IMR-90 (cell line): ENCODE measurements at regions not wholly inside any gene's neighbourhood (a gene's known extent, or its start where the extent isn't known, plus 50 kb on each side); places are given as distances from the start of the nearest gene placed in this dataset.

Source experiments
- ATAC-seq: fragments of 200-7000 bp; cut with Tn5 transposase; 2 replicates; pipeline ENCODE4 v1.9.1; 2020; ENCODE audit warnings: low read depth, mild to moderate bottlenecking, moderate library complexity
- BruUV-seq: library from RNA; stranded (reverse); fragments of 400-500 nt; replicated peaks from 2 replicates; lab custom pipeline; 2021; lab: Mats Ljungman, UMichigan
- CTCF ChIA-PET: fragments of 300-600 bp; formaldehyde crosslinking; extraction: SDS; loops from one replicate; lab custom pipeline; 2021; ENCODE audit warnings: antibody characterized with exemption; lab: Yijun Ruan, JAX
- POLR2A ChIA-PET: fragments of 300-600 bp; sonication (Branson Sonifier 250); formaldehyde crosslinking; loops from one replicate; lab custom pipeline; 2022; ENCODE audit warnings: antibody characterized with exemption; ENCODE audit not compliant: unreplicated experiment; lab: Charles Lee
- DNase-seq: peaks from one replicate; pipeline ENCODE4 v3.0.0; 2013
- H2AFZ ChIP-seq: replicated peaks from 2 replicates; pipeline ENCODE3; 2013; ENCODE audit warnings: low read length, mild to moderate bottlenecking; ENCODE audit not compliant: poor library complexity
- H2AK5ac ChIP-seq: 2 replicates; pipeline ENCODE4 v1.6.1; 2013; ENCODE audit warnings: low read depth, low read length, inconsistent platforms
- H2AK9ac ChIP-seq: replicated peaks from 2 replicates; pipeline ENCODE3; 2013; ENCODE audit warnings: mild to moderate bottlenecking, low read depth, low read length, moderate library complexity; ENCODE audit not compliant: poor library complexity
- H2BK120ac ChIP-seq: 2 replicates; pipeline ENCODE4 v1.6.1; 2013; ENCODE audit warnings: low read depth, low read length, inconsistent platforms
- H2BK15ac ChIP-seq: 3 replicates; pipeline ENCODE4 v1.6.1; 2013; ENCODE audit warnings: low read depth, low read length, inconsistent platforms
- H2BK20ac ChIP-seq: 2 replicates; pipeline ENCODE4 v1.6.1; 2013; ENCODE audit warnings: low read depth, mild to moderate bottlenecking, inconsistent platforms, low read length, moderate library complexity
- H2BK5ac ChIP-seq: 2 replicates; pipeline ENCODE4 v1.6.1; 2013; ENCODE audit warnings: mild to moderate bottlenecking, low read depth, low read length, inconsistent platforms; ENCODE audit not compliant: poor library complexity, severe bottlenecking
- H3K14ac ChIP-seq: replicated peaks from 2 replicates; pipeline ENCODE4 v1.6.1; 2013; ENCODE audit warnings: low read depth, low read length, inconsistent platforms
- H3K18ac ChIP-seq: 2 replicates; pipeline ENCODE4 v1.6.1; 2013; ENCODE audit warnings: low read depth, low read length, control low read depth
- H3K23ac ChIP-seq: 2 replicates; pipeline ENCODE4 v1.6.1; 2013; ENCODE audit warnings: low read depth, low read length, inconsistent platforms
- H3K27ac ChIP-seq: 2 replicates; pipeline ENCODE4 v1.5.1; 2013; ENCODE audit warnings: mild to moderate bottlenecking, control low read depth, low read length; ENCODE audit not compliant: insufficient read depth
- H3K27me3 ChIP-seq: 2 replicates; pipeline ENCODE4 v1.6.1; 2013; ENCODE audit warnings: low read length; ENCODE audit not compliant: control insufficient read depth, insufficient read depth
- H3K36me3 ChIP-seq: 2 replicates; pipeline ENCODE4 v1.6.1; 2013; ENCODE audit warnings: low read length, mixed read lengths; ENCODE audit not compliant: control insufficient read depth, insufficient read depth
- H3K4ac ChIP-seq: 2 replicates; pipeline ENCODE4 v1.6.1; 2013; ENCODE audit warnings: low read depth, low read length, inconsistent platforms
- H3K4me1 ChIP-seq: 2 replicates; pipeline ENCODE4 v1.6.1; 2013; ENCODE audit warnings: low read length, mixed read lengths; ENCODE audit not compliant: control insufficient read depth, insufficient read depth
- H3K4me2 ChIP-seq: 2 replicates; pipeline ENCODE4 v1.6.1; 2013; ENCODE audit warnings: low read depth, mild to moderate bottlenecking, control low read depth, low read length, moderate library complexity
- H3K4me3 ChIP-seq: 2 replicates; pipeline ENCODE4 v1.5.1; 2013; ENCODE audit warnings: low read depth, mild to moderate bottlenecking, control low read depth, low read length, moderate library complexity; ENCODE audit not compliant: insufficient read depth
- H3K56ac ChIP-seq: 2 replicates; pipeline ENCODE4 v1.6.1; 2013; ENCODE audit warnings: low read length, inconsistent platforms; ENCODE audit not compliant: insufficient read depth; ENCODE audit errors: extremely low read depth
- H3K79me1 ChIP-seq, 2 experiments: 2 replicates each; pipeline ENCODE4 v1.6.1; 2013; ENCODE audit warnings: low read length in 2 of 2, inconsistent platforms in 1 of 2, low read depth in 1 of 2
- H3K9ac ChIP-seq: 2 replicates; pipeline ENCODE4 v1.6.1; 2013; ENCODE audit warnings: low read depth, low read length, control low read depth
- H3K9me1 ChIP-seq: 2 replicates; pipeline ENCODE4 v1.6.1; 2013; ENCODE audit warnings: low read length, inconsistent platforms; ENCODE audit not compliant: insufficient read depth
- H3K9me3 ChIP-seq: 2 replicates; pipeline ENCODE4 v1.6.1; 2013; ENCODE audit warnings: low read length; ENCODE audit not compliant: control insufficient read depth, insufficient read depth
- H4K20me1 ChIP-seq: 2 replicates; pipeline ENCODE4 v1.6.1; 2013; ENCODE audit warnings: low read length, inconsistent platforms; ENCODE audit not compliant: insufficient read depth
- H4K5ac ChIP-seq: 2 replicates; pipeline ENCODE4 v1.6.1; 2013; ENCODE audit warnings: mild to moderate bottlenecking, low read depth, low read length, control low read depth
- H4K8ac ChIP-seq, 2 experiments: 2 replicates each; pipeline ENCODE4 v1.6.1; 2013; ENCODE audit warnings: low read depth in 2 of 2, low read length in 2 of 2, control low read depth in 1 of 2, inconsistent platforms in 1 of 2
- H4K91ac ChIP-seq: 2 replicates; pipeline ENCODE4 v1.6.1; 2013; ENCODE audit warnings: low read depth, low read length, inconsistent platforms; ENCODE audit not compliant: insufficient read depth
- BHLHE40 ChIP-seq: fragments of 150-350 bp; IDR thresholded peaks from 2 replicates; pipeline ENCODE4 v1.6.1; 2016; ENCODE audit warnings: mild to moderate bottlenecking, low read depth, low read length
- CEBPB ChIP-seq: IDR thresholded peaks from 2 replicates; pipeline ENCODE4 v1.6.1; 2012; ENCODE audit warnings: low read depth, low read length, improper control_type of control experiment
- CHD1 ChIP-seq: IDR thresholded peaks from 2 replicates; pipeline ENCODE4 v1.6.1; 2012; ENCODE audit warnings: low read depth, low read length, improper control_type of control experiment
- MAFK ChIP-seq: IDR thresholded peaks from 2 replicates; pipeline ENCODE4 v1.6.1; 2012; ENCODE audit warnings: low read depth, low read length, improper control_type of control experiment
- MAZ ChIP-seq: IDR thresholded peaks from 2 replicates; pipeline ENCODE4 v1.6.1; 2012; ENCODE audit warnings: low read depth, mild to moderate bottlenecking, low read length, improper control_type of control experiment, moderate library complexity, borderline replicate concordance
- MXI1 ChIP-seq: IDR thresholded peaks from 2 replicates; pipeline ENCODE4 v1.6.1; 2012; ENCODE audit warnings: low read depth, mild to moderate bottlenecking, low read length, moderate library complexity, borderline replicate concordance
- NFE2L2 ChIP-seq: fragments of 150-350 bp; IDR thresholded peaks from 2 replicates; pipeline ENCODE4 v1.6.1; 2016; ENCODE audit warnings: low read depth, mild to moderate bottlenecking, low read length
- POLR2A ChIP-seq: IDR thresholded peaks from 2 replicates; pipeline ENCODE4 v1.6.1; 2012; ENCODE audit warnings: mild to moderate bottlenecking, low read depth, low read length
- RCOR1 ChIP-seq: IDR thresholded peaks from 2 replicates; pipeline ENCODE4 v1.6.1; 2012; ENCODE audit warnings: mild to moderate bottlenecking, low read length, improper control_type of control experiment; ENCODE audit not compliant: insufficient replicate concordance
- RFX5 ChIP-seq: IDR thresholded peaks from 2 replicates; pipeline ENCODE4 v1.8.0; 2012; ENCODE audit warnings: low read depth, mild to moderate bottlenecking, low read length, moderate library complexity
- WGBS, 2 experiments: methylation state at CpG; one replicate each; pipeline versions ENCODE4 v1.1.5 to v1.1.7; 2013; ENCODE audit warnings: missing lambda C conversion rate in 2 of 2; ENCODE audit not compliant: insufficient read length in 1 of 2; ENCODE audit errors: extremely low coverage in 2 of 2; 5-methylcytosine and 5-hydroxymethylcytosine counted together
- dilution Hi-C: fragments of 300-500 bp; cut with HindIII; formaldehyde crosslinking; loops from one replicate; pipeline ENCODE4 v1.14.3; 2018; ENCODE audit warnings: low sequenced_read_pairs; ENCODE audit not compliant: unreplicated experiment
- in situ Hi-C: fragments of 300-500 bp; cut with MboI; formaldehyde crosslinking; loops from 3 replicates; pipeline ENCODE4 v1.14.3; 2019; ENCODE audit warnings: low sequenced_read_pairs, inconsistent platforms, mixed read lengths
- intact Hi-C: fragments of 100-400 bp; cut with micrococcal nuclease; formaldehyde crosslinking; loops from 2 replicates; pipeline ENCODE4 v1.10.0; 2022
- TF ChIP-seq, protein P1 (sequence below): fragments of 150-350 bp; IDR thresholded peaks from 2 replicates; pipeline ENCODE4 v1.6.1; 2016; ENCODE audit warnings: low read depth, mild to moderate bottlenecking, low read length, moderate library complexity, borderline replicate concordance

- Histone ChIP-seq H2BK15ac (no peak overlapping the region), H3K4me1 (no peaks in the 10 kb centered on the region), H3K36me3 (no peaks in the 10 kb centered on the region), H3K56ac (no peak overlapping the region), H4K8ac (no peak overlapping the region), H3K27ac (no peak overlapping the region), H2BK120ac (no peak overlapping the region), H3K4me3 (no peak overlapping the region), H3K23ac (no peak overlapping the region), H3K9ac (no peak overlapping the region), H3K9me1 (no peaks in the 10 kb centered on the region), H3K27me3 (no peaks in the 10 kb centered on the region), H3K9me3 (no peaks in the 10 kb centered on the region), H2BK5ac (no peak overlapping the region), H2AK9ac (no peak overlapping the region), H3K14ac (no peak overlapping the region), H2BK20ac (no peak overlapping the region), H3K4me2 (no peak overlapping the region), H4K20me1 (no peaks in the 10 kb centered on the region), H2AFZ (no peak overlapping the region), H4K5ac (no peak overlapping the region), H2AK5ac (no peak overlapping the region), H3K79me1 (no peaks in the 10 kb centered on the region), H3K4ac (no peak overlapping the region), H3K18ac (no peak overlapping the region), H4K91ac (no peak overlapping the region)
- dilution Hi-C loops = no loop called here
- ATAC-seq (no peak), DNase-seq (peak; percentile 2)
- no TSS peak for BruUV-seq
- ChIA-PET POLR2A (no interaction called here), CTCF (no interaction called here)
- no CpG with 5 or more reads among the region's 1 CpG for WGBS, 2 experiments
- intact Hi-C loops = no loop called here
- TF ChIP-seq, protein P1, sequence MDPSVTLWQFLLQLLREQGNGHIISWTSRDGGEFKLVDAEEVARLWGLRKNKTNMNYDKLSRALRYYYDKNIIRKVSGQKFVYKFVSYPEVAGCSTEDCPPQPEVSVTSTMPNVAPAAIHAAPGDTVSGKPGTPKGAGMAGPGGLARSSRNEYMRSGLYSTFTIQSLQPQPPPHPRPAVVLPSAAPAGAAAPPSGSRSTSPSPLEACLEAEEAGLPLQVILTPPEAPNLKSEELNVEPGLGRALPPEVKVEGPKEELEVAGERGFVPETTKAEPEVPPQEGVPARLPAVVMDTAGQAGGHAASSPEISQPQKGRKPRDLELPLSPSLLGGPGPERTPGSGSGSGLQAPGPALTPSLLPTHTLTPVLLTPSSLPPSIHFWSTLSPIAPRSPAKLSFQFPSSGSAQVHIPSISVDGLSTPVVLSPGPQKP = no peak
- TF ChIP-seq MXI1 = no peak
- no peak for TF ChIP-seq MAFK
- no peak for TF ChIP-seq BHLHE40
- no peak for TF ChIP-seq RFX5
- no peak for TF ChIP-seq RCOR1
- no peak for TF ChIP-seq MAZ
- TF ChIP-seq POLR2A = no peak
- TF ChIP-seq CHD1 = no peak
- no peak for TF ChIP-seq NFE2L2
- no peak for TF ChIP-seq CEBPB
- in situ Hi-C loops = no loop called here
Observed at GRCh38 chr9:13628526-13628925, 349.0 kb upstream of the MPDZ start.
